Panc1 (cell line): ENCODE measurements at regions not wholly inside any gene's neighbourhood (a gene's known extent, or its start where the extent isn't known, plus 50 kb on each side); places are given as distances from the start of the nearest gene placed in this dataset.

Source experiments
- ATAC-seq: fragments of 200-7000 bp; cut with Tn5 transposase; 2 replicates; pipeline ENCODE4 v1.9.1; 2020; ENCODE audit warnings: mild to moderate bottlenecking, moderate library complexity
- BruUV-seq: library from RNA; stranded (reverse); fragments of 400-500 nt; replicated peaks from 2 replicates; lab custom pipeline; 2021; lab: Mats Ljungman, UMichigan
- CTCF ChIA-PET: fragments of 300-600 bp; sonication (Branson Sonifier 250); formaldehyde crosslinking; loops from one replicate; lab custom pipeline; 2022; ENCODE audit warnings: antibody characterized with exemption; lab: Charles Lee
- POLR2A ChIA-PET: fragments of 300-600 bp; sonication (Branson Sonifier 250); formaldehyde crosslinking; loops from one replicate; lab custom pipeline; 2022; ENCODE audit warnings: antibody characterized with exemption; lab: Charles Lee
- DNase-seq: peaks from one replicate; pipeline ENCODE4 v3.0.0-alpha.2; 2010; ENCODE audit warnings: low read depth, low spot score
- H3K27ac ChIP-seq: 2 replicates; pipeline ENCODE4 v1.5.1; 2011; ENCODE audit warnings: mild to moderate bottlenecking, low read length, inconsistent platforms
- H3K27me3 ChIP-seq: fragments of 200-500 bp; sonication (Bioruptor generic); 2 replicates; pipeline ENCODE4 v1.6.0; 2014; ENCODE audit warnings: low read length, inconsistent platforms; ENCODE audit not compliant: control insufficient read depth, insufficient read depth
- H3K36me3 ChIP-seq: fragments of 200-500 bp; sonication (Bioruptor generic); 2 replicates; pipeline ENCODE4 v1.5.1; 2014; ENCODE audit warnings: inconsistent platforms, mild to moderate bottlenecking, low read length, moderate library complexity; ENCODE audit not compliant: control insufficient read depth, insufficient read depth
- H3K4me1 ChIP-seq: 2 replicates; pipeline ENCODE4 v1.5.1; 2011; ENCODE audit warnings: inconsistent platforms, mild to moderate bottlenecking, low read length, moderate library complexity; ENCODE audit not compliant: control insufficient read depth, insufficient read depth
- H3K4me3 ChIP-seq, 2 experiments: 2 replicates each; pipeline ENCODE4 v1.5.1; 2011 to 2012; ENCODE audit warnings: low read depth in 2 of 2, low read length in 2 of 2, mild to moderate bottlenecking in 2 of 2, inconsistent platforms in 1 of 2, moderate library complexity in 1 of 2
- H3K9me3 ChIP-seq: fragments of 200-500 bp; sonication (Bioruptor generic); 2 replicates; pipeline ENCODE4 v1.5.1; 2014; ENCODE audit warnings: low read depth, mild to moderate bottlenecking, inconsistent platforms, low read length, moderate library complexity; ENCODE audit not compliant: control insufficient read depth, insufficient read depth
- POLR2AphosphoS5 ChIP-seq: IDR thresholded peaks from 2 replicates; pipeline ENCODE4 v1.6.1; 2012; ENCODE audit warnings: mild to moderate bottlenecking, low read depth, low read length, moderate library complexity
- REST ChIP-seq, 2 experiments: IDR thresholded peaks; 2 replicates each; pipeline ENCODE4 v1.6.1; 2011 to 2012; ENCODE audit warnings: low read depth in 2 of 2, control low read depth in 1 of 2, low read length in 1 of 2, mild to moderate bottlenecking in 1 of 2, moderate library complexity in 1 of 2; ENCODE audit not compliant: insufficient read depth in 1 of 2
- SIN3A ChIP-seq: IDR thresholded peaks from 2 replicates; pipeline ENCODE4 v1.6.1; 2012; ENCODE audit warnings: low read depth, mild to moderate bottlenecking, low read length, moderate library complexity, borderline replicate concordance; ENCODE audit not compliant: insufficient read depth
- TCF7L2 ChIP-seq: IDR thresholded peaks from 2 replicates; pipeline ENCODE4 v1.6.1; 2011; ENCODE audit warnings: mild to moderate bottlenecking, low read depth, low read length, inconsistent platforms
- in situ Hi-C: cut with HindIII; loops from 2 replicates; pipeline ENCODE4 v1.10.0; 2016; ENCODE audit warnings: low sequenced_read_pairs, low pct_unique_long_range_greater_than_20kb
- intact Hi-C: fragments of 100-400 bp; cut with micrococcal nuclease; formaldehyde crosslinking; loops from one replicate; pipeline ENCODE4 v1.10.0; 2022; ENCODE audit not compliant: unreplicated experiment
- TF ChIP-seq, protein P1 (sequence below): fragments of 450-650 bp; IDR thresholded peaks from 2 replicates; pipeline ENCODE4 v1.5.1; 2017; ENCODE audit warnings: mild to moderate bottlenecking

GRCh38 chr22:42322562-42322926 lies 52.1 kb upstream of the TCF20 start:
- POLR2A ChIA-PET, result no interaction called here
- Histone ChIP-seq H3K27ac (no peak overlapping the region), H3K36me3 (no peaks in the 10 kb centered on the region), H3K9me3 (no peaks in the 10 kb centered on the region), H3K27me3 (no peaks in the 10 kb centered on the region), H3K4me1 (peaks cover 6% of the 10 kb centered on the region; the same call in 1 of the 2 replicates), H3K4me3 (no peak overlapping the region)
- BruUV-seq, result no TSS peak
- intact Hi-C loops (no loop called here), in situ Hi-C loops (no loop called here)
- no peak for ATAC-seq
- no peak for TF ChIP-seq TCF7L2
- DNase-seq, result no peak
- CTCF ChIA-PET, result no interaction called here

DNA sequence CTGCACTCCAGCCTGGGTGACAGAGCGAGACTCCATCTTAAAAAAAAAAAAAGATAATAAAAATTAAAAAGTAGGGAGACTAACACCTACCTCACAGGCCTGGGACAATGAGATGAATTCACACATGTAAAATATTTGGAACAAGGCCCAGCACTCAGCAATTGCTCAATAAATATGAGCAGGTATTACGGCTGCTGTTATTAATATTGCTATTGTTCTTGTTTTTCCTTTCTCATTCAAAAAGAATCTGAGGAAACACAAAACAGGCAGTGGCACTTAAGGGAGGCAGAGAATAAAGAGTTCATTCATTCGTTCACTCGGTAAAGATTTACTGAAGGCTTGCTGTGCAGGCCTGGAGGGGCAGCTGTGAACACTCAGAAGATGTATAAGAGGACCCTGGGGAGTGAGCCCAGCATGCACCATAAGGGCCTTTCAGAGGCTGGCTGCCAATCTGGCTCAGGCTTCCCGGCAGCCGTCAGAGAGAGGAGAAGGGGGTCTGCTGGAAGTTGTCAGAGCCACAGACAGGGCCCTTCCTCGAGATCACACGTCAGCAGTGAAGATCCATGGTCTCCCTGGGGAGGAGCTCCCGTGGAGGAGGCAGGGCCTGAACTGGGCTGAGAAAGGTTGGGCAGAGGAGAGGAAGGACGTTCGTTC lies 51.6 kb upstream of the TCF20 start:
- POLR2A ChIA-PET, result no interaction called here
- no TSS peak for BruUV-seq
- ATAC-seq (no peak), DNase-seq (no peak)
- Histone ChIP-seq H3K36me3 (no peaks in the 10 kb centered on the region), H3K4me1 (peaks cover 6% of the 10 kb centered on the region; the same call in 1 of the 2 replicates), H3K9me3 (no peaks in the 10 kb centered on the region), H3K27me3 (no peaks in the 10 kb centered on the region), H3K27ac (no peak overlapping the region), H3K4me3 (no peak overlapping the region)
- CTCF ChIA-PET, result no interaction called here
- intact Hi-C loops (no loop called here), in situ Hi-C loops (no loop called here)
- TF ChIP-seq POLR2AphosphoS5 (no peak), TCF7L2 (no peak), REST (IDR thresholded peaks at IDR 0.05; ENCODE audit: insufficient read depth in 1 of 2, low read depth in 2 of 2, low read length in 1 of 2) (no peak), SIN3A (no peak)
- TF ChIP-seq, protein P1, sequence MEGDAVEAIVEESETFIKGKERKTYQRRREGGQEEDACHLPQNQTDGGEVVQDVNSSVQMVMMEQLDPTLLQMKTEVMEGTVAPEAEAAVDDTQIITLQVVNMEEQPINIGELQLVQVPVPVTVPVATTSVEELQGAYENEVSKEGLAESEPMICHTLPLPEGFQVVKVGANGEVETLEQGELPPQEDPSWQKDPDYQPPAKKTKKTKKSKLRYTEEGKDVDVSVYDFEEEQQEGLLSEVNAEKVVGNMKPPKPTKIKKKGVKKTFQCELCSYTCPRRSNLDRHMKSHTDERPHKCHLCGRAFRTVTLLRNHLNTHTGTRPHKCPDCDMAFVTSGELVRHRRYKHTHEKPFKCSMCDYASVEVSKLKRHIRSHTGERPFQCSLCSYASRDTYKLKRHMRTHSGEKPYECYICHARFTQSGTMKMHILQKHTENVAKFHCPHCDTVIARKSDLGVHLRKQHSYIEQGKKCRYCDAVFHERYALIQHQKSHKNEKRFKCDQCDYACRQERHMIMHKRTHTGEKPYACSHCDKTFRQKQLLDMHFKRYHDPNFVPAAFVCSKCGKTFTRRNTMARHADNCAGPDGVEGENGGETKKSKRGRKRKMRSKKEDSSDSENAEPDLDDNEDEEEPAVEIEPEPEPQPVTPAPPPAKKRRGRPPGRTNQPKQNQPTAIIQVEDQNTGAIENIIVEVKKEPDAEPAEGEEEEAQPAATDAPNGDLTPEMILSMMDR, result no peak
